Keratinocyte (primary cell): ENCODE measurements at regions not wholly inside any gene's neighbourhood (a gene's known extent, or its start where the extent isn't known, plus 50 kb on each side); places are given as distances from the start of the nearest gene placed in this dataset.

Source experiments
- EZH2 ChIP-seq: IDR thresholded peaks from one replicate; pipeline ENCODE4 v1.6.1; 2012; ENCODE audit warnings: inconsistent platforms, mild to moderate bottlenecking, low read length, moderate library complexity
- TF ChIP-seq, protein P1 (sequence below), 3 experiments: IDR thresholded peaks in 1 of 3; conservative IDR thresholded peaks in 1 of 3; optimal IDR thresholded peaks in 1 of 3; 2 replicates in 2 of 3; 3 replicates in 1 of 3; pipeline versions ENCODE3 to v1.5.1; 2011; ENCODE audit warnings: low read length in 3 of 3, mild to moderate bottlenecking in 3 of 3, moderate library complexity in 2 of 3, control low read depth in 1 of 3, inconsistent platforms in 1 of 3; ENCODE audit not compliant: insufficient read depth in 2 of 3; ENCODE audit errors: extremely low read depth in 1 of 3

DNA sequence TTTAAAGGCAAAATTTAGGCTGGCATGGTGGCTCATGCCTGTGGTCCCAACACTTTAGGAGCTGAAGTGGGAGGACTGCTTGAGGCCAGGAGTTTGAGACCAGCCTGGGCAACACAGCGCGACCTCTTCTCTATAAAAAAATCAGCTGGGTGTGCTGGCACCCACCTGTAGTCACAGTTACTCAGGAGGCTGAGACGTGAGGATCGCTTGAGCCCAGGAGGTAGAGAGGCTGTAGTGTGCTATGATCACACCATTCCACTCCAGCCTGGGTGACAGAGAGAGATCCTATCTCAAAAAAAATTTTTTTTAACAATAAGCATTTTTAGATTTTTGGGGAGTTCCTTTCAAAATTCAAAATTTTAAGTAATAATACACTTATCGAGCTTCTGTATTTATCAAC lies 63.3 kb downstream of the SPATA31C2 start:
- TF ChIP-seq, protein P1, sequence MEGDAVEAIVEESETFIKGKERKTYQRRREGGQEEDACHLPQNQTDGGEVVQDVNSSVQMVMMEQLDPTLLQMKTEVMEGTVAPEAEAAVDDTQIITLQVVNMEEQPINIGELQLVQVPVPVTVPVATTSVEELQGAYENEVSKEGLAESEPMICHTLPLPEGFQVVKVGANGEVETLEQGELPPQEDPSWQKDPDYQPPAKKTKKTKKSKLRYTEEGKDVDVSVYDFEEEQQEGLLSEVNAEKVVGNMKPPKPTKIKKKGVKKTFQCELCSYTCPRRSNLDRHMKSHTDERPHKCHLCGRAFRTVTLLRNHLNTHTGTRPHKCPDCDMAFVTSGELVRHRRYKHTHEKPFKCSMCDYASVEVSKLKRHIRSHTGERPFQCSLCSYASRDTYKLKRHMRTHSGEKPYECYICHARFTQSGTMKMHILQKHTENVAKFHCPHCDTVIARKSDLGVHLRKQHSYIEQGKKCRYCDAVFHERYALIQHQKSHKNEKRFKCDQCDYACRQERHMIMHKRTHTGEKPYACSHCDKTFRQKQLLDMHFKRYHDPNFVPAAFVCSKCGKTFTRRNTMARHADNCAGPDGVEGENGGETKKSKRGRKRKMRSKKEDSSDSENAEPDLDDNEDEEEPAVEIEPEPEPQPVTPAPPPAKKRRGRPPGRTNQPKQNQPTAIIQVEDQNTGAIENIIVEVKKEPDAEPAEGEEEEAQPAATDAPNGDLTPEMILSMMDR (optimal IDR thresholded peaks at IDR 0.05 in 1 of 3, IDR thresholded peaks at IDR 0.05 in 1 of 3, conservative IDR thresholded peaks at IDR 0.05 in 1 of 3; ENCODE audit: extremely low read depth in 1 of 3, insufficient read depth in 2 of 3, low read length in 3 of 3): no peak
- TF ChIP-seq EZH2: no peak
